ENCODE measurements at regions not wholly inside any gene's neighbourhood (a gene's known extent, or its start where the extent isn't known, plus 50 kb on each side); places are given as distances from the start of the nearest gene placed in this dataset.

- Mint-ChIP-seq H3K9me3 (peaks cover 9 to 13% of the 10 kb centered on the region in 2 donors), H3K36me3 (peaks cover 5 to 9% of the 10 kb centered on the region in 2 donors), H3K27ac (no peak overlapping the region)
- DNase-seq (ENCODE audit: low spot score in 2 of 2) (no peak), ATAC-seq (no peak)
These were observed 66.6 kb upstream of the ZNF469 start for GRCh38 chr16:88316151-88316550.

GRCh38 chr16:88316941-88317612 lies 65.7 kb upstream of the ZNF469 start:
- Mint-ChIP-seq H3K27ac (no peak overlapping the region), H3K36me3 (peaks cover 0 to 5% of the 10 kb centered on the region in 2 donors), H3K9me3 (peaks cover 5 to 8% of the 10 kb centered on the region in 2 donors)
- DNase-seq (ENCODE audit: low spot score in 2 of 2), result no peak
- no peak for ATAC-seq

DNA sequence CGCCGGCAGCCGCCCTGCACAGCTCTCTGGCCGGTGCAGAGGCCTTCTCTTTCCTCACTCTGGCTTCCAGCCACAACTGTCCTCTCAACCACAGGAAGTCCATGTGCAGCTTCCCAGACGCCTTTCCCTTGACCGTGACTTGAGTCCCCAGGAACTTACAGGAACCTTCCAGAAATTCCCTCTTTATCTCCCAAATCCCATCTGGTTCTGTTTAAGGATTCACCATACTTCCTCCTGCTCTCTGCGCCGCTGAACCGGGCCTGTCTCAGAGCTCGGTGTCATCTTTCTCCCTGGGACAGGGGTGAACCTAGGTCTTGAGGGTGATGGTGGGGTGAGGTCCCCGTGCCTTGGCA lies 65.2 kb upstream of the ZNF469 start:
- DNase-seq (ENCODE audit: low spot score in 2 of 2) (no peak), ATAC-seq (no peak)
- H3K36me3 Mint-ChIP-seq, result peaks cover 0 to under 1% of the 10 kb centered on the region in 2 donors
- no peak overlapping the region for H3K27ac Mint-ChIP-seq
- peaks cover under 1 to 4% of the 10 kb centered on the region in 2 donors for H3K9me3 Mint-ChIP-seq

- H3K27ac Mint-ChIP-seq, result no peak overlapping the region
- ATAC-seq, result no peak
- H3K36me3 Mint-ChIP-seq, result no peaks in the 10 kb centered on the region
- peaks cover 0 to 4% of the 10 kb centered on the region in 2 donors for H3K9me3 Mint-ChIP-seq
- no peak for DNase-seq (ENCODE audit: low spot score in 2 of 2)
These were observed 64.7 kb upstream of the ZNF469 start for GRCh38 chr16:88318051-88318450.

DNA sequence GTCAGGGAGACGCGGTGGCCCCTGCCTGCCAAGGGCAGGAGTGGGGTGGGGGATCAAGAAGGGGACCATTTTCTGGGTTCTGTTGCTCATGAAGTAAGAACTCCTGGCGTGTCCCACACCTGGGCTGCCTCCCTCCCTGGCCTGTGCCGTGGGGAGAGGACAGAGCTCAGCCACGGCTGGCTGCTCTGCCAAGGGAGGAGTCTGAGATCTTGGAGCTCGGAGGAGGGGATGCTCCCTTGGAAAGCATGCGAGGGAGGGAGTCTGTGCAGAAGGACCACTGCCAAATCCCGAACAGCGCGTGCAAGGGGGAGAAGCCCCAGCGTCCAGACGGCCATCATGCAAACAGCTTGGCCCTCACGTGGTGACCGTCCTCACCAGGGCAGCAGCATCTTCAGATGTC lies 64.2 kb upstream of the ZNF469 start:
- Mint-ChIP-seq H3K36me3 (no peaks in the 10 kb centered on the region), H3K9me3 (peaks cover 0 to under 1% of the 10 kb centered on the region in 2 donors)
- ATAC-seq, result no peak

GRCh38 chr16:88319116-88319965 lies 63.4 kb upstream of the ZNF469 start:
- ATAC-seq (no peak), DNase-seq (ENCODE audit: low spot score in 2 of 2) (no peak)
- Mint-ChIP-seq H3K36me3 (no peaks in the 10 kb centered on the region), H3K9me3 (no peaks in the 10 kb centered on the region), H3K27ac (no peak overlapping the region)

More for the DNA sequence above, 64.2 kb upstream of the ZNF469 start:
- H3K27ac Mint-ChIP-seq, result no peak overlapping the region
- DNase-seq (ENCODE audit: low spot score in 2 of 2), result no peak

- Mint-ChIP-seq H3K36me3 (no peaks in the 10 kb centered on the region), H3K27ac (no peak overlapping the region), H3K9me3 (no peaks in the 10 kb centered on the region)
- ATAC-seq, result peak; percentile 29 to 53
- DNase-seq (ENCODE audit: low spot score in 2 of 2), result peak in 1 of 2 donors; percentile 17
These were observed 61.7 kb upstream of the ZNF469 start for GRCh38 chr16:88320947-88321634.

DNA sequence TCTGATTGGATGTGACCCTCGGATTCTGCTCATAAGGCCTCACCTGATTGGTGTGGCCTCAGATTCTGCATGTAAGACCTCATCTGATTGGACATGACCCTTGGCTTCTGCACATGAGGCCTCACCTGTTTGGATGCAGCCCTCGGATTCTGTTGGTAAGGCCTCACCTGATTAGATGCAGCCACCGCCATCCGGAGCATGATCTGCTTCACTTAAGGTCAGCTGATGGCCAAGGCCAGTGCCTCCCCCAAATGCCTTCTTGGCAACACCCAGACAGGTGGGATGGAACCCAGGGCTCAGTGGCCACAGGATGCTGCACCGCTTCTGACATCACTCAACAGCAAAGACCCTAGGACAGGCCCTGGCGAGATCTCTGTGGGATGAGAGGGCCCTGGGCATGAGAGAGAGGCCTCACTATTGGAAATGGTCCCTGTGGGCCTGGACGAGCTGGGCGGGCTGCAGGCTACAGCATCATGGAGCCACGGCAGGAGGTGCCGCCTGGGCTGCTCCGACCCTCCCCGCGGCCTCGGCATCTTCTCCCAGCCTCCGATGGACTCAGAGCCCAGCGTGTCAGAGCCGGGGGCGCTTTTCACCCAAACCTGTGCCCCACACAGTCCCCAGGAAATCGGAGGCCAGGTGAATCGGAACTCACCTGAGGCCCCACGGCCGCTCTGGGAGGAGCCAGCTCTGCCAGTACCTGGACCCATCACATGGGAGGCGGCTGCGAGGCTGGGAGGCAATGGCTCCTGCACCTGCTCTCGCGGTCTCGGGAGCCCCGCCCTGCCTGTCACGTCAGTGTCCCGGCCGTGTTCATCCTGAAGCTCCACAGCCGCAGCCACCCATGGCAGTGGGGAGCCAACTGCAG lies 60.9 kb upstream of the ZNF469 start:
- no peak for DNase-seq (ENCODE audit: low spot score in 2 of 2)
- Mint-ChIP-seq H3K36me3 (no peaks in the 10 kb centered on the region), H3K9me3 (no peaks in the 10 kb centered on the region), H3K27ac (no peak overlapping the region)
- no peak for ATAC-seq

GRCh38 chr16:88322500-88322970 lies 60.2 kb upstream of the ZNF469 start:
- H3K27ac Mint-ChIP-seq, result no peak overlapping the region
- H3K9me3 Mint-ChIP-seq, result no peaks in the 10 kb centered on the region
- DNase-seq (ENCODE audit: low spot score in 2 of 2) (no peak), ATAC-seq (no peak)
- H3K36me3 Mint-ChIP-seq, result no peaks in the 10 kb centered on the region

GRCh38 chr16:88323041-88323440 lies 59.7 kb upstream of the ZNF469 start:
- Mint-ChIP-seq H3K27ac (no peak overlapping the region), H3K36me3 (no peaks in the 10 kb centered on the region), H3K9me3 (no peaks in the 10 kb centered on the region)
- DNase-seq (ENCODE audit: low spot score in 2 of 2) (no peak), ATAC-seq (no peak)

GRCh38 chr16:88323546-88324330 lies 59.0 kb upstream of the ZNF469 start:
- Mint-ChIP-seq H3K27ac (peak overlapping the region in 1 of 2 donors; percentile 6), H3K36me3 (no peaks in the 10 kb centered on the region), H3K9me3 (no peaks in the 10 kb centered on the region)
- DNase-seq (ENCODE audit: low spot score in 2 of 2) (no peak), ATAC-seq (no peak)

DNA sequence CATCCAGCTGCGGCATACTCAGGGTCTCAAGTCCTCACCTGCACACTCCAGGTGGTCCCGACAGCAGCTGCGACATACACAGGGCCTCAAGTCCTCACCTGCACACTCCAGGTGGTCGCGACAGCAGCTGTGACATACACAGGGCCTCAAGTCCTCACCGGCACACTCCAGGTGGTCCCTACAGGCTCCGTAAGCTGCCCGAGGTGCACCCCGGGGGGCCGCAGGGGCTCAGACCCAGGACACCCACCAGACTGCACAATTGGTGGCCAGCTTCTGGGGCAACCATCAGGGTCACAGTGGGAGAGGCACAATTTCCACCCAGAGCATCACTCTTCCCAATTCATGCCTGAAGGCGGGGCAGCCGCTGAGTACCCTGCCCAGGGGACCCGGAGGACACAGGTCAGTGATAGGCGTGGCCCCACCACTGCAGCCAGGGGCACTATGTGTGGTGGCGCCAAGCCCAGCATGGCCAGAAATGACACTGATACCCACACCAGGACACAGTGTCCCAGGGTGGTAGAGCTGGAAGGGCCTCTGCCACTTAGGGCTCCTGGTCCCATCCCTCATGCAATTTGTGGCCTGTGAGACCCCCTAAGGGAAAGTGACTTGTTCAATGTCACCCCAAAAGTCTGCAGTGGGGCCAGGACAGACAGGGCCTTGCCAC lies 57.5 kb upstream of the ZNF469 start:
- ATAC-seq (no peak), DNase-seq (ENCODE audit: low spot score in 2 of 2) (no peak)
- Mint-ChIP-seq H3K27ac (no peak overlapping the region), H3K9me3 (no peaks in the 10 kb centered on the region), H3K36me3 (no peaks in the 10 kb centered on the region)

DNA sequence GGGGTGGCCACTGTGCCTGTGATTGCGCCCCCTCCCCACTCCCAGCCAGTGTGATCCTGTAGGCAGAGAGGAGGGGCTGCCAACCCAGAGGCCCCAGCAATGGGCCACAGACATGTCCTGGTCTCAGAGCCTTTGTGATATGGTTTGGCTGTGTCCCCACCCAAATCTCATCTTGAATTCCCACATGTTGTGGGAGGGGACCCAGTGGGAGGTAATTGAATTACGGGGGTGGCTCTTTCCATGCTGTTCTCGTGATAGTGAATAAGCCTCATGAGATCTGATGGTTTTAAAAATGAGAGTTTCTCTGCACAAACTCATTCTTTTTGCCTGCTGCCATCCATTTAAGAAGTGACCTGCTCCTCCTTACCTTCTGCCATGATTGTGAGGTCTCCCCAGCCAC lies 56.8 kb upstream of the ZNF469 start:
- ATAC-seq, result no peak

GRCh38 chr16:88326611-88327485 lies 55.9 kb upstream of the ZNF469 start:
- no peaks in the 10 kb centered on the region for H3K36me3 Mint-ChIP-seq
- DNase-seq (ENCODE audit: low spot score in 2 of 2) (no peak), ATAC-seq (no peak)
- H3K9me3 Mint-ChIP-seq, result no peaks in the 10 kb centered on the region
- no peak overlapping the region for H3K27ac Mint-ChIP-seq

More for the DNA sequence above, 56.8 kb upstream of the ZNF469 start:
- no peak for DNase-seq (ENCODE audit: low spot score in 2 of 2)
- Mint-ChIP-seq H3K27ac (no peak overlapping the region), H3K9me3 (no peaks in the 10 kb centered on the region), H3K36me3 (no peaks in the 10 kb centered on the region)
